ENCODE measurements at regions not wholly inside any gene's neighbourhood (a gene's known extent, or its start where the extent isn't known, plus 50 kb on each side); places are given as distances from the start of the nearest gene placed in this dataset.
"Not testable (repeated sequence)": the region's sequence is repeated elsewhere in the genome, so short reads cannot be mapped to it uniquely, and the experiment has no call there.

DNA sequence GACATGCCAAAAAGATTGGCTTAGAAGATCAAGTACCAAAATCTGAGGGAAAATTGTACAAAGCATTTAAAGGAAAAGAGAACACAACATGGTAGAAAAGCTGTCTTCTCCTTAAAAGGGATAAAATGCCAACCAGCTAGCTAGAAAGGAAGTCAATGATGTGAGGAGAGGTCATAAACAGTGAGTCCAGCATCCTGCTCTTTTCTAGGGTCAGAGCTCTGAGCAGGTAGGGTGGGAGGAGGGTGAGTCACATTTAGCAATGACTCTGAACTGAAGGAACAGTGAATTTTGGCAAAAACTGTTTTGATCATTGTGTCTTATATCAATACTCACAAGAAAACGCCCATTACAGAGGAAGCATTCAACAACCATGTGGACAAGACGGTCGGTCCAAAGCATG lies 322.3 kb downstream of the DAD1 start:
- DNase-seq (ENCODE audit: extremely low read depth in 1 of 2, low read depth in 1 of 2), result no peak

DNA sequence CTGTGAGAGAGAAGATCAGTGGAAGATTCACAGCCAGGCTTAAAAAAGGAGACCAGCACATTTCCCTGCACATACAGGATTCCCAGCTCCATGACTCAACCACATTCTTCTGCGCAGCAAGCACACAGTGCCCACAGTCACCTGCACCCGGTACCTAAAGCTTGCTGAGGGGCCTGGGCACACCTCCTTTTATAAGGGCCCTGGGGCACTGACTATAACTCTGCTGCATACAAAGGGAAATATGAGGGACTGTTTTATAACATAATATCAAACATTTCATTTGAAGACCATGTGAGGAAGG lies 322.9 kb downstream of the DAD1 start:
- DNase-seq (ENCODE audit: extremely low read depth in 1 of 2, low read depth in 1 of 2), result no peak

DNA sequence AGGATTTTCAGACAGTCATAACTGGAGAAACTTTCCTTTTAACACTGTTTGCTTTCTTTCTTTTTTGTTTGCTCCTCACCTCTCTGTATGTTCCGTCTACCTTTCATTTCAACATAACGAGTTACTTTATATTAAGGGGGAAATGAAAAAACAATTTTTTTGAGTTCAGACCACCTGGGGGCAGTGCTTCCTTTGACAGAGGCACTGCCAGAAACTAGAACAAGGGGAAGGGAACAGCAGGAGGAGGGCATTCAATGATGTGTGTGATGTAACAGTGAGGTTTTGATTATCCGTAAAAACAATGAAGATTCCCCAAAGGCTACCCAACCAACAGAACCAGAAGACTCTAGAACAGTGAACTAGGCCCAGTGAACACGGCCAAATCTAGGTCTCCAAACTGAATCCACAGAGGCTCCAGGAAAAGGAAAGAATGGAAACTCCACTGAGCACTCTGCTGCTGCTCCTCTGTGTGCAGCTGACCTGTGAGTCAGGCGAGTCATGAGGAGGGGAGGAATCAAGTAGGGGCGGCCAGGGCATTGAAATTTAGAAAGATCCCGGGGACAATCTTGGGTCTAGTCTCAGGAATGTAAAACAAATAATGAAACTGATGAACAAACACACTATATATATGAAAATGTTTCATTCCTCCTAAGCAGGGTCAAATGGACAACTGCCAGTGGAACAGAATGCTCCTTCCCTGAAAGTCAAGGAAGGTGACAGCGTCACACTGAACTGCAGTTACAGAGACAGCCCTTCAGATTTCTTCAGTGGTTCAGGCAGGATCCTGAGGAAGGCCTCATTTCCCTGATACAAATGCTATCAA lies 323.5 kb downstream of the DAD1 start:
- no peak for DNase-seq (ENCODE audit: extremely low read depth in 1 of 2, low read depth in 1 of 2)

DNA sequence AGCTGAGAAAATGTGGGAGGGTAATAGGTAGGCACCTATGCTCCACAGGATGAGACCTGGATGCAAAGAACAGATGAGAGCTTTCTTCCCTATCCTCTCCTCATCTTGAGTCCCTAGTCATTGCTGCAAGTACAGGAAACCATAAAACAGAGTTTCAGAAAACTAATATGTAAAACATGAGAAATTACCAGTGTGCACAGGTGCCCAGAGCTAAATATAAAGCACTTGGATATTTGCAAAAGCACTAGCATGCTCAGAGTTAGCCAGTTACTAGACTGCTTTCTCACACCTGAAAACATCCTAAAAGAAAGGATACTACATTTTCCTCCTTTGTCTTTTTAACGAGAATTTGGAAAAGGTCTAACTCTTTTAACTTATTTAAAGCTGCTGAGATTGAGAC lies 324.3 kb downstream of the DAD1 start:
- no peak for DNase-seq (ENCODE audit: extremely low read depth in 1 of 2, low read depth in 1 of 2)

- no peak for DNase-seq (ENCODE audit: extremely low read depth in 1 of 2, low read depth in 1 of 2)
Measured at GRCh38 chr14:22263961-22264360, 325.1 kb downstream of the DAD1 start.

- DNase-seq (ENCODE audit: extremely low read depth in 1 of 2, low read depth in 1 of 2), result no peak
Measured at GRCh38 chr14:22262881-22263280, 326.1 kb downstream of the DAD1 start.

GRCh38 chr14:22255017-22255950 lies 333.7 kb downstream of the DAD1 start:
- DNase-seq (ENCODE audit: extremely low read depth in 1 of 2, low read depth in 1 of 2), result no peak

DNA sequence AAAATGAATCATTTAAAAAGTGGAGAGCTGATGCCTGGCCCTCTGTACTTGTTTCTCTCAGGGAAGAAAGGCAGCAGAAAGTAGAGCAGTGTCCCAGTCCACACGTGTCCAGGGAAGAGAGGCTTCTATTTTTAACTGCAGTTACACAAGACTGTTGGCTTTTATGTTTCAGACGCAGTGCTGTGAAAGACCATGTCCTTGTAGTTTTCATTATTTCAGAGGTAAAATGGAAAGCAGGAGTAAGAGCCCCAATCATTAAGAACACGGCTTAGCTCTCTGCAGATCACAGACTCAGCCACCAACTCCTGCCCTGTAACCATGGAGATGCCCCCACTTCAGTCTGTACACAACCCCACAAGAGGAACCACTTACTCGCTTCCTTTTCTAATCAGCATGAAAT lies 336.3 kb downstream of the DAD1 start:
- no peak for DNase-seq (ENCODE audit: extremely low read depth in 1 of 2, low read depth in 1 of 2)

GRCh38 chr14:22251090-22251489 lies 337.9 kb downstream of the DAD1 start:
- no peak for DNase-seq (ENCODE audit: extremely low read depth in 1 of 2, low read depth in 1 of 2)

GRCh38 chr14:22249770-22250169 lies 339.3 kb downstream of the DAD1 start:
- no peak for DNase-seq (ENCODE audit: extremely low read depth in 1 of 2, low read depth in 1 of 2)

DNA sequence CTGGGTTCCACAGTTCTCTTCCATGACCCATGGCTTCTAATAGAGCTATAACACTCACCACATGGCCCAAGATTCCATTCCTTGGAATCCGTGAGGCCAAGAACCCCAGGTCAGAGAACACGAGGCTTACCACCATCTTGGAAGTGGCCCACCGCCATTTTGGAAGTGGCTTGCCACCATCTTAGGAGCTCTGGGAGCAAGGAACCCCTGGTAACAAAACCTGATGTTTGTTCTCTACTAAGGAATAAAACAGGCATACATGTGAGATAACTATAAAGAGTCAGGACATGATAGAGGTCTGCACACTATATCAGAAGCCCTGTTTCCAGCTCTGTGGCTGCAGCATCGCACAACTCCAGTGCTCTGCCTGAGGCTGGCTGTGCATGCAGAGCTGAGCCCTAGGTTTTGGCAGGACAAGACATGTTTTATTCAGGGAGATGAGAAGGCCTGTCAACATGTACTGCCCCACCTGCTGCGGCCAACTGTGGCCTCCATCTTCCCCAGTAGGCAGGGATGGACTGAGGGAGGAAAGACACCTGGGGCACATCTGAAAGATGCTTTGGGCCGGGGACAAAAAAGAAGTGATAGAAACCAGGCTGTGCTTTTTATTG lies 344.9 kb downstream of the DAD1 start:
- no peak for DNase-seq (ENCODE audit: extremely low read depth in 1 of 2, low read depth in 1 of 2)

- DNase-seq (ENCODE audit: extremely low read depth in 1 of 2, low read depth in 1 of 2), result not testable (repeated sequence)
Measured at GRCh38 chr14:22238320-22238719, 350.7 kb downstream of the DAD1 start.

DNA sequence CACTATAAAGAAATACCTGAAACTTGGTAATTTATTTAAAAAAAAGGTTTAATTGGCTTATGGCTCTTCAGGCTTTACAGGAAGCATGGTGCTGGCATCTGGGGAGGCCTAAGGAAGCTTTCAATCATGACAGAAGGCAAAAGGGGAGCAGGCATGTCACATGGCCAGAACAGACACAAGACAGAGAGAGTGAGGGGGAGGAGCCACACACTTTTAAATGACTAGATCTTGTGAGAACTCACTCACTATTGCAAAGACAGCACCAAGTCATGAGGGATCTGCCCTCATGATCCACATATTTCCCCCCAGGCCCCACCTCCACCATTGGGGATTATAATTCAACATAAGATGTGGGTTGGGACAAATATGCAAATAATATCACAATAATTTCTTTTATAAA lies 355.6 kb downstream of the DAD1 start:
- DNase-seq (ENCODE audit: extremely low read depth in 1 of 2, low read depth in 1 of 2), result no peak

GRCh38 chr14:22232933-22233332 lies 356.1 kb downstream of the DAD1 start:
- no peak for DNase-seq (ENCODE audit: extremely low read depth in 1 of 2, low read depth in 1 of 2)

DNA sequence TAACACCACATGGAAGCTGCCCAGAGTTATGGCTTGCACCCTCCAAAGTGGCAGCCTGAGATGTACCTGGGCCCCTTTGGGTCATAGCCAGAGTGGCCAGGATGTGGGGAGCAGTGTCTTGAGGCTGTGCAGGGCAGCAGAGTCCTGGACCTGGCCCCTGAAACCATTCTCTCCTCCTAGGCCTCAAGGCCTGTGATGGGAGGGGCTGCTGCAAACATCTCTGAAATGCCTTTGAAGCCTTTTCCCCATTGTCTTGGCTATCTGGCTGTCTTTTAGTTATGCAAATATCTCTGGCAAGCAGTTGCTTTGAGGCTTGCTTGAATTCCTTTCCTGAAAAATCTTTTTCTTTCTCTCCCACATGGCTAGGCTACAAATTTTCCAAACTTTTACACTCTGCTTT lies 356.5 kb downstream of the DAD1 start:
- DNase-seq (ENCODE audit: extremely low read depth in 1 of 2, low read depth in 1 of 2), result no peak

- no peak for DNase-seq (ENCODE audit: extremely low read depth in 1 of 2, low read depth in 1 of 2)
Measured at GRCh38 chr14:22231018-22231417, 358.0 kb downstream of the DAD1 start.

- DNase-seq (ENCODE audit: extremely low read depth in 1 of 2, low read depth in 1 of 2), result no peak
Measured at GRCh38 chr14:22230517-22230916, 358.5 kb downstream of the DAD1 start.

DNA sequence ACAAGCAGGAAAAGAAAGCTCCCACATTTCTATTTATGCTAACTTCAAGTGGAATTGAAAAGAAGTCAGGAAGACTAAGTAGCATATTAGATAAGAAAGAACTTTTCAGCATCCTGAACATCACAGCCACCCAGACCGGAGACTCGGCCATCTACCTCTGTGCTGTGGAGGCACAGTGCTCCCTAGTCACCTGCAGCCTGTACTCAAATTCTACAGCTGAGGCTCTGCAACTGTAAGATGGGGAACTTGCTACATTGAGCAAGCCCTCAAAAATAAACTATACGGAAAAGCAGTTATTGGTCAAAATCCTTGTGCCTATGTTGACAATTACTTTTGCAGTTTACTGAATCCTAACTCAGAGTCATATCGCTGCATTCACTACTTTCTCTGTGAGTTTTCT lies 361.9 kb downstream of the DAD1 start:
- no peak for DNase-seq (ENCODE audit: extremely low read depth in 1 of 2, low read depth in 1 of 2)

GRCh38 chr14:22226381-22226780 lies 362.6 kb downstream of the DAD1 start:
- DNase-seq (ENCODE audit: extremely low read depth in 1 of 2, low read depth in 1 of 2), result no peak

GRCh38 chr14:22225516-22226140 lies 363.4 kb downstream of the DAD1 start:
- DNase-seq (ENCODE audit: extremely low read depth in 1 of 2, low read depth in 1 of 2), result no peak

DNA sequence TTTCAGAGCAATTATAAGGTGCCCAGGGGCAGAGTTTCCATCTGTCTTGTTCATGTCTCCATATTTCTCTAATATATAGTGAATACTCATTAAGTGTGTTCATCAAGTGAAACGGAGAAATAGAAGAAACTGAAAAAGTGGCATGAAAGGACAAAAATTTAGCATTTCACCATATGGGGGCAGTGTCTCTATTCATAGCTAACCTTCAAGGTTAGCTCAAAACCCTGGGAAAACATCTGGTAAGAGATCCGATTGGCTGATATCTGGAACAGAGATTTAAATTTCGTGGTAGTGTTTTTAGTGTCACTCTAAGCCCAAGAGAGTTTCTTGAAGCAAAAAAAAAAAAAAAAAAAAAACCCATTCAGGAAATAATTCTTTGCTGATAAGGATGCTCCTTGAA lies 367.5 kb downstream of the DAD1 start:
- no peak for DNase-seq (ENCODE audit: extremely low read depth in 1 of 2, low read depth in 1 of 2)
